ENCODE measurements at regions not wholly inside any gene's neighbourhood (a gene's known extent, or its start where the extent isn't known, plus 50 kb on each side); places are given as distances from the start of the nearest gene placed in this dataset.

DNA sequence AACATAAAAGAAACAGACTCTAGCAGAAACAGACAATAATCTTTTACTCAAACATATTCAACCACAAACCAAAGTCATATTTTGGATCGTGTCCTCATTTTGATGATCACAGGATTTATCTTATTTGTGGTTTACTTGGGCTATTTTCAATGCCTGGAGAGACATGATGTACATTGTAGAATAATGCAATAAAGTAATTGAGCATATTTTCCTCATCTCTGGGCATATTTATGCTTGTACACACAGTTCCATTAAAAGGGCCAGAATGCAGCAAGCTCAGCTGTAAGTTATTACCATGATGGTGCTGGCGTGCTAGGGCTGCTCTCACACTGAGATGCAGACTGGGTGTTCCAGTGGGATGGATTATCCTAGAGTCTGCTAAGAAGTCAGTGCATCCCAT, 456.7 kb downstream of the TLE4 start:
- no peak for DNase-seq

DNA sequence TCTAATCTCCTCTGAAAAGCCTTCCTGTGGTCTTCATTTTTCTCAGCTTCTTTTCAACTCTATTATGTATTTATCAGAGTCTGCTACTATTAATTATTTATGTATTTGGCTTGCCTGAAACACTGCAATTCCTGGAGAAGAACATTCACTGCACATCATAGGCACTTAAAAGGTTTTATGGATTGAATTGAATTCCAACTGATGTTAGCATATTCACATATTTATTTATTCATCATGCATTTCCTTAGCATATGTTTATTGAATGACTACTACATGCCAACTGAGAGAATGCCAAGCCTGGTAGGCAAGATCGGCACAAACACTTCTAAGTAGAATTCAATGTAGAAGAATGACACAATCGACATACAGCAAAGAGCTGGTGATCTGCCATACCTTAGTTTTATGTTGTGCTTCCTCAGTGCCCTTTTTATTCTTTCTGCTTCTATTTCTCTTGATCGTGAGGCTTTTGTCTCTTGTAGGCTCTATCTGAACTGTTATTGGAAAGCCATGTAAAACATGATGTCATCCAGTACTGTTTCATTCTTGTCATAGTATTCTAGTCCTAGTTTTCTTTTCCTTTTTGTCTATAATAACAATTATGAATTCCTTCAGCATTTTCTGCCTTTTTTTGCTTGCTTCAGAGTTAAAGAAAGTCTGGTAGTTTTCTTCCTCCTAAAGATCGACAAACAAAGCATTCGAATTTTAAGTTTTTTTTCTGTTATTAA, 454.2 kb downstream of the TLE4 start:
- DNase-seq, result no peak

GRCh38 chr9:80025131-80025530, 453.4 kb downstream of the TLE4 start:
- DNase-seq, result no peak

- DNase-seq, result no peak
Observed at GRCh38 chr9:80020530-80020929, 448.8 kb downstream of the TLE4 start.

GRCh38 chr9:80020056-80020455, 448.3 kb downstream of the TLE4 start:
- DNase-seq, result no peak

GRCh38 chr9:80013891-80014290, 442.1 kb downstream of the TLE4 start:
- no peak for DNase-seq

DNA sequence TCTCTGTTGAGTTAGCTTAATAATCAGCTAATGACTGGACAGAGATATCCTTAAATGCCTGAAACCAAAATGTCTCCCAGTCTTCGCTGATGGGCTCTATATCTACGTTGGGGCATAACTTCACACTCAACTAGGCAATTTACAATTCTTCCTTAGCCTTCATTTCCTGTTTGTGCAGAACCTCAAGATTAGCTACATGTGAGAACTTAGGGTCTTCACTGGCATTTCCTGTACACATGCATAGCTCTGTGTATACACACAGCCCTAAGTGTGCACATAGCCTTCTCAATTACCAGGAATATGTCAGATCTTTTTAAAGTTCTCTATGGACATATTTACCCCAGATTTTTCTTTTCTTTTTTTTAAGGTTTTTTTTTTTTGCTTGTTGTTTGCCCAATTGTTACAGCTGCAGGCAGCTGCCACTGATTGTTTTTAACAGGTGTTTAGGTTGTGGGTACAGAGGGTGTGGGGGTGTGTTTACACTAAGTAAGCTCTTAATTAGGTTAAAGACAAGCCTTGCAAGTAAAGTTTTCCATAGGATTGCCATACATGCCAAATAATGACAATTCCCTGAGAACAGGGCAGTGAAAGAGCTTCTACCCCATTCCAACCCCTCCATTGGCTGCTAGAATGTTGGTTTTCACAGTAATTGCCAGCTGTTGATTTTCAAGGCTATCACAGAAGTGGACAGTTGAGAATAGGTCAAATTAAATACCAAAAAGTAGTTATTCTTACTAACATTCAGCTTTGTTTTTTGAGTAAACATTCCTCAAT, 441.0 kb downstream of the TLE4 start:
- DNase-seq, result no peak

- no peak for DNase-seq
Observed at GRCh38 chr9:80009204-80009603, 437.4 kb downstream of the TLE4 start.

GRCh38 chr9:80004714-80005113, 432.9 kb downstream of the TLE4 start:
- no peak for DNase-seq

DNA sequence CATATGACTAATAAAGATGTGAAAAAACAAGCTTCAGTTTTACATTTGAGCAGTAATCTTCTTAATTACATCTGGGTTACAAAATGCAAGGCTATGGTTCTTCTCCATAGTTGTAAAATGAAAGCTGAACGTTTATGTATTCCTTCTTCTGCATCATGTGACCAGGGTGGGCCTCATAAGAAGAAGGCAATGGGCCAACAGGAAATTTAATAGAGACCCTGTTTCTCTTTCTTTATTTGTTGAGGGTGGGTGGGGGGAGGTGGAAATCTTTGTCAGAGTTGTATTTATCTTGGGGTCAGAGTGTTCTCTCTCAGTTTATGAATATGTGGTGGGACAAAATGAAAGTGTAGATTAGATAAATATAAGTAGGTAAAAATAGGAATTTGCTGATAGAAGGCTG, 418.8 kb downstream of the TLE4 start:
- no peak for DNase-seq

- no peak for DNase-seq
Observed at GRCh38 chr9:79989079-79989478, 417.3 kb downstream of the TLE4 start.

- no peak for DNase-seq
Observed at GRCh38 chr9:79988126-79988525, 416.4 kb downstream of the TLE4 start.

GRCh38 chr9:79986437-79986836, 414.7 kb downstream of the TLE4 start:
- DNase-seq, result no peak

- no peak for DNase-seq
Observed at GRCh38 chr9:79985772-79986171, 414.0 kb downstream of the TLE4 start.

- DNase-seq, result no peak
Observed at GRCh38 chr9:79985264-79985663, 413.5 kb downstream of the TLE4 start.

DNA sequence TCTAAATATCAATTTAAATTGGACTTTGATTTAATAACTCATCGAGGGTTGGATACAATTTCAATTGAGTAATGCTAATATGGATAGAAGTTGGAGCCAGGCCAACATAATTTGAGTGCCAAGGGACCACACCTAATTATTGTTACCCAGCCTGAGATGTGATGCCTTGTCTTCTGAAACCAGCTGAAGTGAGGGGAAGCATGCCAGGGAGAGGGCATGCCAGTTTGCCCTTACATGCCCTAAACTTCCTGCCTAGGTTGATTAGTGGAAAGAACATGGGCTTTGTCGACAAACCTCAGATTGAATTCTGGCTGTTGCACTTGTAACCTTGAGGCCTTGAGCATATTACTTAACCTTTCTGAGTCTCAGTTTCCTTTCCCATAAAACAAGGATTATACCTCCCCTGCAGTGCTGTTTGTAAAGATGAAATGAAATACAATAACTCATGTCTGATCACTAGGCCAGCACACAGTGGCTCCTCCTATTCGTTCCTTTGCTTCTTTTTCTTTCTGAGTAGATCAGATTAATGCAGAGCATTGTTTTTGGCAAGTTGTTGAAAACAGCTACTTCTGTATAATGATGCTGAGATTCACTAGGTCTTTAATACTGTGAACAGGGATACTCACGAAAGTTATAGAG, 412.8 kb downstream of the TLE4 start:
- no peak for DNase-seq

DNA sequence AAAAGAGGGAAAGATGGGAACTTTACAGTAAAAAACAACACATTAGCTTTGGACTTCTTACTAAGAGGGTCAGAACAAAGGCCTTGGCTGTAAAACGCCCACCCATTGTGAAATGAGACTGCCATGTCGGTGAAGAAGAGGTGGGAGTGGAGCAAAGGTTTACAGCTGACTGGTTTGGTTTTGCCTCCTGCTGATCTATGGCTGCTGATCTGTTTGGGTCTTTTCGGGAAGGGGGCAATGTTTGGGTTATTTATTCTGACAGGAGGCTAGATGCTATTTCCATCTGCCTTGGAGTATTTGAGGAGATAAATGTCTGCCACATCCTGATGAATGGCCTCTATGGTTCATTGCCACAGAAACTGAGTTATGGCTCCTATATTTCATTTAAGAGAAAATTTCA, 408.7 kb downstream of the TLE4 start:
- DNase-seq, result no peak

DNA sequence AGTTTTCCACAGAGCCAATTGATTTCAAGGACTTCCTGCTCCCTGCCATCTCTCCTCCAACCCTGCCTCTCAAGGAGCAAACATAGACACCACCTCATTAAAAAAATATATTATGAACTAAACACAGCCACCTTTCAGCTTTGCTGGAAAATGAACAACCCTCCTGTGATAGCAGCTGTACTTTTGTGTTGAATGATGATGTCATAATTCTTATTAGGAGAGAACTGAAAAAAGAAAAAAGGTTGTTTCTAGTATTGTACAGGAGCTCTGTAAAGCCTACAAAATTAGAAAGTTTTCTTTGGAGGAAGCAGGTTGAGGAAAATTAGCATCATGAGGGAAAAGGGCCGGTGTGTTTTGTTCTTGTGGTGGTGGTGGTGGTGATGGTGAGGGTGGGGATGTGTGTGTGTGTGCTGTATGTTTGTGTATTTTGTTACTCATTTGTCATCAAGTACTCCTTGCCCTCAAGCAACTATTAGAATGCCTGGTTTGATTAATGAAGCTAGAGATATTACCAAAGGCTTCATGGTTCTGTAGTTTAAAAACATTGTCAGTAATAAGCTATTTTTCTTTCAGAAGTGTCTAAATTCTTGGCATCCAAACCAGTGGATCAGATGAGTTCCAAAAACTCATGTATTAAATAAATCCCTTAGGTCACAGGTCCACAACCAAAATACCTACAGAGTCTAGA, 405.9 kb downstream of the TLE4 start:
- DNase-seq, result no peak

DNA sequence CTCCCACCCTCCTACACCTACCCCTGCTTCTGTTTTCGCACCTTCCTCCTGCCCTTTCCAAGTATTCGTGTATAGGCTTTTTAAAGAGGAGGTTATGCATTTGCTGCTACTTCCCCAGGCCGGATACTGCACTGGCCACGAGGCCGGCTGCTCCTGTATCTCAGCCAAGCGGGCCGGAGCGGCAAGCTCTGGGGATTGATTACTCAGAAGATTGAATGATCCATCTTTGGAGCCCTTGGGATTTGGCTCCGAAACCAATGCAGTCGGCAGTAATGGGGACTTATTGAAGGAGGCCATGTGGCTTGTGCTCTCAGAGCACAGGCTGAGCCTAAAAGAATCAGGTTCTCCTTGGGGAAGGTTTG, 405.3 kb downstream of the TLE4 start:
- DNase-seq, result no peak

GRCh38 chr9:79976257-79977073, 404.7 kb downstream of the TLE4 start:
- DNase-seq, result no peak

DNA sequence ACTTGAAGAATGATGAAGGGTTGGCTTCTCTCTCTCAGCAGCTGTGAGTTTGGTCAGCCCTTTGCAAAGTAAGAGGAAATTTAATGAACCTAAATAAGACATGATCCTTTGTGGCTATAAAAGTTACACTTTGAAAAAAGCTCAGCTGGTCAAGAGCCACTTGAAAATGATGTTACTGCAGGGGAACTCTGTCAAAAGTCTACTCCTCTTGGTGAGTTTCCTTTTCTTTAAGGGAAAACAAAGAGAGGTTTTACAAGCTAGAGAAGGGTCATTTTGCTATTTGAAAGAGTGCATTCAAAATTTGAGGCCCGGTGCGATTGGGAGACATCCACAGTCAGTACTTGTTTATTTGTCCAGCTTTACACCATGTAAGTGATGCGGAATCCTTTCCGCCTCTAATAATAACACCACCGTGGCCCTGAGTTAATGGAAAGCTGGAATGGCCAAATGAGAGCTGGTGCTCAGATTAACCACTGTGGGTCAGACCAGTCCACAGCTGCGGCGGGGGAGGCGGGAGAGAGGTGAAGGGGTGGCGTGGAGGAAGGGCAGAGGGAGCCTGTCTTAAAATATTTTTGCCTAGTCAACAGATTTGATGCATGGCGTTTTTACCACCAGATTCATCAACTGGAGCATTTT, 404.0 kb downstream of the TLE4 start:
- DNase-seq, result no peak

GRCh38 chr9:79974806-79975422, 403.1 kb downstream of the TLE4 start:
- no peak for DNase-seq

All from T-helper 1 cell (primary cell).